Testis (tissue), 2 donors: ENCODE measurements at regions not wholly inside any gene's neighbourhood (a gene's known extent, or its start where the extent isn't known, plus 50 kb on each side); places are given as distances from the start of the nearest gene placed in this dataset.

ENCODE experiments used
- DNase-seq: peaks from one replicate; pipeline ENCODE4 v3.0.0-alpha.2; 2019
- H3K27ac ChIP-seq, 2 donors: fragments of 200-600 bp; sonication (generic); one replicate each; pipeline ENCODE4 v1.5.1; 2019
- H3K27me3 ChIP-seq: fragments of 200-600 bp; sonication (generic); one replicate; pipeline ENCODE4 v1.5.1; 2019
- H3K36me3 ChIP-seq: fragments of 200-600 bp; sonication (generic); one replicate; pipeline ENCODE4 v1.5.1; 2017; ENCODE audit warnings: low read depth; ENCODE audit errors: missing control alignments
- H3K4me1 ChIP-seq: fragments of 200-600 bp; sonication (generic); one replicate; pipeline ENCODE4 v1.5.1; 2019
- H3K4me3 ChIP-seq, 2 donors: fragments of 200-600 bp; sonication (generic); one replicate each; pipeline ENCODE4 v1.5.1; 2017 to 2019
- H3K9me3 ChIP-seq: fragments of 200-600 bp; sonication (generic); one replicate; pipeline ENCODE4 v1.5.1; 2017
- CTCF ChIP-seq, 3 experiments: fragments of 450-650 bp in 2 of 3; fragments of 200-600 bp in 1 of 3; sonication (generic) in 1 of 3; IDR thresholded peaks; one replicate each; pipeline ENCODE4 v1.5.1; 2016 to 2019; ENCODE audit warnings: antibody characterized with exemption in 3 of 3, mild to moderate bottlenecking in 2 of 3, moderate library complexity in 1 of 3
- POLR2A ChIP-seq: fragments of 450-650 bp; IDR thresholded peaks from one replicate; pipeline ENCODE4 v1.6.1; 2017; ENCODE audit warnings: antibody characterized with exemption, mild to moderate bottlenecking, moderate library complexity
- WGBS, 2 donors: methylation state at CpG; one replicate each; pipeline ENCODE4 v1.1.5; 2018; 5-methylcytosine and 5-hydroxymethylcytosine counted together
- intact Hi-C: fragments of 100-400 bp; cut with DNase I; formaldehyde crosslinking; loops from one replicate; pipeline ENCODE4 v1.15.1; 2023; ENCODE audit warnings: low total_unique reads

- intact Hi-C loops: no loop called here
- Histone ChIP-seq H3K4me1 (no peaks in the 10 kb centered on the region), H3K9me3 (no peaks in the 10 kb centered on the region), H3K4me3 (no peak overlapping the region), H3K27ac (no peak overlapping the region), H3K36me3 (no peaks in the 10 kb centered on the region), H3K27me3 (no peaks in the 10 kb centered on the region)
- no peak for DNase-seq
- TF ChIP-seq POLR2A (no peak), CTCF (IDR thresholded peaks at IDR 0.05) (no peak)
- 54 to 57% methylated on average over 3 of the region's 3 CpGs for WGBS, 2 donors
These were observed 244.7 kb downstream of the KIF20B start for GRCh38 chr10:89946106-89946505.

GRCh38 chr10:89949496-89949895 lies 248.1 kb downstream of the KIF20B start:
- no peak for DNase-seq

GRCh38 chr10:89952325-89952724 lies 250.9 kb downstream of the KIF20B start:
- H3K27ac ChIP-seq: no peak overlapping the region
- 89% methylated on average over 1 of the region's 1 CpG; no CpG with 5 or more reads in 1 of the 2 donors for WGBS, 2 donors
- H3K9me3 ChIP-seq: no peaks in the 10 kb centered on the region
- no peaks in the 10 kb centered on the region for H3K36me3 ChIP-seq
- no peak for DNase-seq
- no peaks in the 10 kb centered on the region for H3K4me1 ChIP-seq
- intact Hi-C loops: no loop called here
- H3K4me3 ChIP-seq: no peak overlapping the region
- H3K27me3 ChIP-seq: no peaks in the 10 kb centered on the region
- TF ChIP-seq CTCF (IDR thresholded peaks at IDR 0.05): no peak

More at GRCh38 chr10:89949496-89949895, 248.1 kb downstream of the KIF20B start:
- Histone ChIP-seq H3K27me3 (no peaks in the 10 kb centered on the region), H3K4me1 (no peaks in the 10 kb centered on the region), H3K36me3 (no peaks in the 10 kb centered on the region), H3K4me3 (no peak overlapping the region), H3K27ac (no peak overlapping the region), H3K9me3 (no peaks in the 10 kb centered on the region)
- no peak for TF ChIP-seq POLR2A
- no peak for TF ChIP-seq CTCF (IDR thresholded peaks at IDR 0.05)
- intact Hi-C loops: no loop called here

- Histone ChIP-seq H3K36me3 (no peaks in the 10 kb centered on the region), H3K27me3 (no peaks in the 10 kb centered on the region), H3K4me1 (no peaks in the 10 kb centered on the region), H3K27ac (no peak overlapping the region), H3K4me3 (no peak overlapping the region), H3K9me3 (no peaks in the 10 kb centered on the region)
- intact Hi-C loops: no loop called here
- TF ChIP-seq POLR2A: no peak
- TF ChIP-seq CTCF (IDR thresholded peaks at IDR 0.05): no peak
- no peak for DNase-seq
These were observed 251.4 kb downstream of the KIF20B start for GRCh38 chr10:89952751-89953150.

GRCh38 chr10:89954061-89954460 lies 252.7 kb downstream of the KIF20B start:
- DNase-seq: no peak
- Histone ChIP-seq H3K4me1 (no peaks in the 10 kb centered on the region), H3K9me3 (no peaks in the 10 kb centered on the region), H3K36me3 (no peaks in the 10 kb centered on the region), H3K4me3 (no peak overlapping the region), H3K27me3 (no peaks in the 10 kb centered on the region), H3K27ac (no peak overlapping the region)
- intact Hi-C loops: no loop called here
- WGBS, 2 donors: 31 to 50% methylated on average over 3 of the region's 3 CpGs
- TF ChIP-seq POLR2A (no peak), CTCF (IDR thresholded peaks at IDR 0.05) (no peak)
